HG02763 (cell line): ENCODE measurements at regions not wholly inside any gene's neighbourhood (a gene's known extent, or its start where the extent isn't known, plus 50 kb on each side); places are given as distances from the start of the nearest gene placed in this dataset.
"Not testable (repeated sequence)": the region's sequence is repeated elsewhere in the genome, so short reads cannot be mapped to it uniquely, and the experiment has no call there.

ENCODE experiments used
- ATAC-seq: cut with Tn5 transposase; IDR thresholded peaks from one replicate; pipeline ENCODE4 v1.9.1; 2021; ENCODE audit warnings: mild to moderate bottlenecking, moderate library complexity; ENCODE audit not compliant: unreplicated experiment

GRCh38 chr3:127520993-127521392 lies 69.5 kb downstream of the TPRA1 start:
- ATAC-seq: no peak

- no peak for ATAC-seq
These were observed 72.0 kb downstream of the TPRA1 start for GRCh38 chr3:127518456-127519081.

- no peak for ATAC-seq
These were observed 78.3 kb downstream of the TPRA1 start for GRCh38 chr3:127512256-127512655.

- no peak for ATAC-seq
These were observed 89.4 kb downstream of the TPRA1 start for GRCh38 chr3:127501177-127501576.

DNA sequence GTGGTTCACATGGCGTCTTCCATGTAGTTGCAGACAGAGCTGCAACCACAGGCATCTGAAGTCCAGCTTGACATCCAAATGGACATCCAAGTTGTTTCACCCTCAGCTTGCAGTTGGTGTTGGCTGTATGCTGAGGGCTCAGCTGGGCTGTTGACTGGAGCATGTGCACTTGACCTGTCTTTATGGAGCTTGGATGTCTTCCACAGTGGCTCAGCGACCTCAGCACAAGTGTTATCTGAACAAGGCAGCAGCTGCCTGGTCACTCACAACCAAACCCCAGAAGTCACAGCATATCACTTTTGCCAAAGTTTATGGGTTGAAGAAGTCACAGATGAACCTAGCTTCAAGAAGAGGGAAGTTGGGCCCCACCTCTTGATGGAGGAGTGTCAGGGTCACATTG lies 92.9 kb downstream of the TPRA1 start:
- no peak for ATAC-seq

DNA sequence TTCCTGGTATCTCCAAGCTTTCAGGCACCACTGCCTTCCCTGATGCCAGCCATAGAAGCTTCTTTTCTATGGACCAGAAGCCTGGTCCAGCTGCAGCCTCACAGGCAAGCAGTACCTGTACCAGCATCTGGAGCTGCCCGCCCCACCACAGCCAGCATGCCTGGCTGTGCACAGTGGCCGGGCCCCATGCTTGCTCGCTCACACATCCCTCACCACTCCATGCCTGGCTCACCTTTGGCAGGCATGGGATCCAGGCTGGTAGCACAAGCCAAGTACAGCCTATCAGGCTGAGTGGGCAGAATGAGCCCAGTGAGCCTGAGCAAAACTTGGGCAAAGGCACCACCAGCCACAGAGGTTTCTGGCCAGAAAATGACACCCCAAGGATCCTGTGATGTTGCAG lies 93.4 kb downstream of the TPRA1 start:
- ATAC-seq: no peak

GRCh38 chr3:127495821-127496655 lies 94.5 kb downstream of the TPRA1 start:
- ATAC-seq: no peak

GRCh38 chr3:127493924-127494646 lies 96.4 kb downstream of the TPRA1 start:
- no peak for ATAC-seq

DNA sequence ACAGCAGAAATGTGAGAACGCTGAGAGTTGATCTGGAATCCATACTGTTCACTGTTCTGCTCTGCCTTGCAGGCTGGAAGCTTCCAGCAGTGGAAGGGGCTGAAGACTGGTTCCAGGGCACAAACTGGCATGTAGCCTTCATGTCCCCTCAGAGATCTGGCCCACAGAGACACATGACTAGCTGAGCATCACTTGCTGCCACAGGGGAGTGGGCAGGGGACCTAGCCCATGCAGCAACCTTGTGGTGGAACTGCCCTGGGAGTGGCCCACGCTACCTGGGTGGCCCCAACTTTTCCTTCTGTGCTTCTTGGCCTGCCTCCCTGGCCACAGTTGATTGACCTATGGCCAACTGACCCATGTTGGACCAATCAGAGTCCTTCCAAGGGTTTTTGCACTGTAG lies 98.1 kb downstream of the TPRA1 start:
- ATAC-seq: no peak

DNA sequence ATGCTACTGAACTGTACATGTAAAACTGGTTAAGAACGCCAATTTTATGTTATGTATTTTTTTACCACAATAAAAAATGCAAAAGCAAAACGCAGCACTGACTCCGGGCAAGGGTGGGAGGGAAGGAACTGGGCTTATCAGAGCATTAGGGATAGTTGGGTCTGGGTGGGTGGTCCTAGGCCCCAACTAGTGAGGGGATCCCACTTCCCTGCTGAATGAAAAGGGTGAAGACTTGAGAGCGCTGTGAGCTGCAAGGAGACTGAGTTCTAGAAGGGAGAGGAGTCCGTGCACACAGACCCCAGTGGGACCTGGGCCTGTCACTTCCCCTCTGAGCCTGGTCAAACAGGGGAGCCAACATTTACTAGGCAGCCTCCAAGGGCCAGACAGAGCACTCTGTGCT lies 98.6 kb downstream of the TPRA1 start:
- ATAC-seq: no peak

DNA sequence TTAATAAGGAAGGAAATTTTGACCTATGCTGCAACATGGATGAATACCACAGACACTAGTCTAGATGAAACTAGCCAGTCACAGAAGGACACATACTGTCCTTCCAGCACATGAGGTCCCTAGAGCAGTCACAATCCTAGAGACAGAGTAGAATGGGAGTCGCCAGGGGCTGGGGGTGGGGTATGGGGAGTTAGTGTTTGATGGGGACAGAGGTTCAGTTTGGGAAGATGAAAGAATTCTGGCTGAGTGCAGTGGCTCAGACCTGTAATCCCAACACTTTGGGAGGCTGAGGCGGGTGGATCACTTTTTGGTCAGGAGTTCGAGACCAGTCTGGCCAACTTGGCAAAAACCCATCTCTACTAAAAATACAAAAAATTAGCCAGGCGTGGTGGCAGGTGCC lies 99.2 kb downstream of the TPRA1 start:
- ATAC-seq: no peak

DNA sequence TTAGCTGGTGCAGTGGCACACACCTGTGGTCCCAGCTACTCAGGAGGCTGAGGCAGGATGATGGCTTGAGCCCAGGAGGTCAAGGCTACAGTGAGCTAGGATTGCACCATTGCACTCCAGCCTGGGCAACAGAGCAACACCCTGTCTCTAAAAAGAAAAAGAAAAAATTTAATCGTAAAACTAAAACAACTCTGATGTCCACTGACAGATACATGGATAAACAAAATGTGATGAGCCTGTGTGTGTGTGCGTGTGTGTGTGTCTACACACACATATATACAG lies 99.6 kb downstream of the TPRA1 start:
- ATAC-seq: not testable (repeated sequence)

GRCh38 chr3:127490271-127491023 lies 100.1 kb downstream of the TPRA1 start:
- no peak for ATAC-seq

- no peak for ATAC-seq
These were observed 101.2 kb downstream of the TPRA1 start for GRCh38 chr3:127489357-127489756.

GRCh38 chr3:127488740-127489139 lies 101.8 kb downstream of the TPRA1 start:
- no peak for ATAC-seq

GRCh38 chr3:127488141-127488672 lies 102.3 kb downstream of the TPRA1 start:
- ATAC-seq: no peak

GRCh38 chr3:127487196-127487595 lies 103.3 kb downstream of the TPRA1 start:
- ATAC-seq: no peak

GRCh38 chr3:127486321-127486944 lies 104.1 kb downstream of the TPRA1 start:
- ATAC-seq: no peak

DNA sequence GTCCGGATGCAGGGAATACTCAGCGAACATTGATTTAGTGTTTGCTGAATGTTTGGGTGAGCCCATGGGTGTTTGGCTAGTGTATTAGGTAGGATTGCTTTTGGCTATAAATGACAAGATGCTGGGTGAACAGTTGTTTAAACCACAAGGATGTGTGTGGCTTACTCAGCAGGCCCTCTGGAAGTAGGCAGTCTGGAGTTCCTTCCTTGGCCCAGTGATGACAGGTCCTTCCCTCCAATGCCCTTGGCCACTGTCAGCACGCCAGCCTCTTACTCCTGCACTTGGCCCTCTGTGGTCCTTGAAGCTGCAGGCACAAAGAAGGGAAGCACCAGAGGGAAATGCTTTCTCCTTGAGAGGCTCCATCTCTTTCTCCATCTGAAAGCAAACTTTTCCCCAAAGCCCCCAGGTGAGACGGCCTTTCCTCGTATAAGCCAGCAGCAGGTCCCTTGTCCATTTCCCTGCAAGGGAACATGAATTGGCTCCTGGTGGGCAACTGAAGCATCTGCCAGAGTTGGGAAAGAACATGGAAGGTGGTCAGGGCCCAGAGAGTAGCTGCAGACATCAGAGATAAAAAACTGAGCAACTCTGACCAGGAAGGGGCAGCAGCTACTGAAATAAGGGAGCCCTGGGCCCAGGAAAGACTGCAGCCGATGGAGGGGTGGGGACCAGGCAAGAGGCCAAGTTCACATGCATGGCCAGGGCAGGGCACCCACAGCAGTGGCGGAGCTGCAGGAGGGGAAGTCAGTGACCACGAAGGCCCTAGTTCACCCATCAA lies 105.0 kb downstream of the TPRA1 start:
- ATAC-seq: no peak
